ENCODE measurements at regions not wholly inside any gene's neighbourhood (a gene's known extent, or its start where the extent isn't known, plus 50 kb on each side); places are given as distances from the start of the nearest gene placed in this dataset.

DNA sequence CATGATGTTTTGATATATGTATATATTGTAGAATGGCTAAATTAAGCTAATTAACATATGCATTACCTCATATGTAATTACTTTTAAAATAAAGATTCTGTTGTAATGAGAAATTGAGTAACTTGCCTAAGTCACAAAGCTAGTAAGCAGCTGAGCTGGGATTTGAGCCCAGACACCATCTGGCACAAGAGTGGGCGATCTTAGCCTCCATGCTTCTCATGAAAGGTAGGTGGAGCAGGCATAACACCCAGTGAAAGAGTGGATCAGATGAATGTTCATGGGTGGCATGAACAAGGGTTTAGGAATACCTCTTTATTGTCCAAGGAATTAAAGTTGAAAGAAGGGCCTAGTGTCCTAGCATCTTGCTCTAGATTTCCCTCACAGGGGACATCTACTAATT lies 365.4 kb downstream of the TFAP2B start:
- TF ChIP-seq POLR2A (IDR thresholded peaks at IDR 0.05; ENCODE audit: low read length) = no peak
- TF ChIP-seq GATA1 (IDR thresholded peaks at IDR 0.05; ENCODE audit: low read depth, low read length) = no peak

Measured in erythroblast (primary cell).